HepG2 (cell line): ENCODE measurements at regions not wholly inside any gene's neighbourhood (a gene's known extent, or its start where the extent isn't known, plus 50 kb on each side); places are given as distances from the start of the nearest gene placed in this dataset.

Source experiments
- ATAC-seq: fragments of 200-7000 bp; cut with Tn5 transposase; 3 replicates; pipeline ENCODE4 v1.9.1; 2020; ENCODE audit warnings: mild to moderate bottlenecking, moderate library complexity
- BruUV-seq: library from RNA; stranded (reverse); fragments of 400-500 nt; replicated peaks from 2 replicates; lab custom pipeline; 2021; lab: Mats Ljungman, UMichigan
- CTCF ChIA-PET: fragments of 300-600 bp; formaldehyde crosslinking; extraction: SDS; loops from one replicate; lab custom pipeline; 2021; ENCODE audit warnings: low total read pairs, inconsistent platforms, low intra/inter-chr PET ratio; lab: Yijun Ruan, JAX
- POLR2A ChIA-PET: fragments of 350-600 bp; sonication (Branson Sonifier 250); formaldehyde crosslinking; loops from one replicate; lab custom pipeline; 2020; ENCODE audit warnings: antibody characterized with exemption, inconsistent platforms; lab: Yijun Ruan, JAX
- DNase-seq: peaks from one replicate; pipeline ENCODE4 v3.0.0-alpha.2; 2015; ENCODE audit warnings: low spot score
- FAIRE-seq: peaks from 3 replicates; lab custom pipeline; 2011; peaks lifted over from hg19 to GRCh38; lab: Jason Lieb, UNC
- H2AFZ ChIP-seq: one replicate; pipeline ENCODE4 v1.6.1; 2011; ENCODE audit warnings: low read length, inconsistent platforms
- H3K27ac ChIP-seq: fragments of 300-600 bp; 3 replicates; pipeline ENCODE4 v1.8.0; 2011; ENCODE audit warnings: mixed run types, mild to moderate bottlenecking, mixed read lengths, low read length, inconsistent platforms; ENCODE audit not compliant: insufficient read depth; ENCODE audit errors: extremely low read length
- H3K27me3 ChIP-seq, 2 experiments: fragments of 200-600 bp in 1 of 2; 2 replicates in 1 of 2; 3 replicates in 1 of 2; pipeline versions ENCODE4 v1.6.0 to v1.8.0; 2011; ENCODE audit warnings: low read length in 2 of 2, mild to moderate bottlenecking in 2 of 2, moderate library complexity in 2 of 2, inconsistent platforms in 1 of 2; ENCODE audit not compliant: insufficient read depth in 2 of 2, control insufficient read depth in 1 of 2
- H3K36me3 ChIP-seq, 2 experiments: fragments of 200-600 bp in 1 of 2; replicated peaks in 1 of 2; 2 replicates in 1 of 2; 3 replicates in 1 of 2; pipeline versions ENCODE4 v1.5.1 to v1.8.0; 2011; ENCODE audit warnings: low read length in 2 of 2, inconsistent platforms in 1 of 2; ENCODE audit not compliant: insufficient read depth in 2 of 2, control insufficient read depth in 1 of 2
- H3K4me1 ChIP-seq: 2 replicates; pipeline ENCODE4 v1.5.1; 2012; ENCODE audit warnings: low read length, inconsistent platforms; ENCODE audit not compliant: insufficient read depth
- H3K4me2 ChIP-seq: 2 replicates; pipeline ENCODE4 v1.6.0; 2011; ENCODE audit warnings: low read depth, low read length, inconsistent platforms
- H3K4me3 ChIP-seq, 3 experiments: fragments of 200-600 bp in 1 of 3; sonication (generic), shearing (Covaris generic) in 1 of 3; replicated peaks in 1 of 3; 2 replicates each; pipeline ENCODE4 v1.5.1; 2011 to 2016; ENCODE audit warnings: low read length in 3 of 3, inconsistent platforms in 2 of 3, low read depth in 2 of 3, mild to moderate bottlenecking in 2 of 3, control low read depth in 1 of 3, mixed read lengths in 1 of 3; ENCODE audit not compliant: insufficient read depth in 1 of 3
- H3K79me2 ChIP-seq: one replicate; pipeline ENCODE4 v1.6.1; 2011; ENCODE audit warnings: low read length, inconsistent platforms; ENCODE audit not compliant: insufficient read depth
- H3K9ac ChIP-seq: 2 replicates; pipeline ENCODE4 v1.6.0; 2011; ENCODE audit warnings: mild to moderate bottlenecking, low read depth, low read length, inconsistent platforms; ENCODE audit not compliant: insufficient read depth
- H3K9me3 ChIP-seq: 2 replicates; pipeline ENCODE4 v1.5.1; 2012; ENCODE audit warnings: mild to moderate bottlenecking, low read length
- H4K20me1 ChIP-seq: 2 replicates; pipeline ENCODE4 v1.6.0; 2011; ENCODE audit warnings: inconsistent platforms, mild to moderate bottlenecking, low read length, moderate library complexity; ENCODE audit not compliant: insufficient read depth
- ATF4 ChIP-seq, 2 experiments: fragments of 450-650 bp in 1 of 2; sonication (generic) in 1 of 2; formaldehyde crosslinking; IDR thresholded peaks; 2 replicates each; pipeline versions ENCODE4 v1.5.0 to v1.8.0; 2020 to 2022; ENCODE audit warnings: mild to moderate bottlenecking in 1 of 2, missing genetic modification reagents in 1 of 2
- CEBPB ChIP-seq: IDR thresholded peaks from 2 replicates; pipeline ENCODE4 v1.6.1; 2011; ENCODE audit warnings: low read depth, low read length, improper control_type of control experiment, borderline replicate concordance
- HCFC1 ChIP-seq: fragments of 150-350 bp; IDR thresholded peaks from 2 replicates; pipeline ENCODE4 v1.6.1; 2014; ENCODE audit warnings: low read depth, low read length
- HOXA9 ChIP-seq: sonication (generic); formaldehyde crosslinking; IDR thresholded peaks from 2 replicates; pipeline ENCODE4 v1.8.1; 2022; ENCODE audit warnings: missing genetic modification reagents, mild to moderate bottlenecking, moderate library complexity, borderline replicate concordance
- MEF2D ChIP-seq: sonication (generic); formaldehyde crosslinking; IDR thresholded peaks from 2 replicates; pipeline ENCODE4 v1.5.1; 2020; ENCODE audit warnings: mild to moderate bottlenecking, missing genetic modification reagents
- NONO ChIP-seq, 2 experiments: fragments of 450-650 bp in 1 of 2; sonication (generic) in 1 of 2; formaldehyde crosslinking in 1 of 2; IDR thresholded peaks in 1 of 2; conservative IDR thresholded peaks in 1 of 2; 2 replicates each; pipeline versions ENCODE4 v1.6.1 to v1.8.0; 2017 to 2022; ENCODE audit warnings: mild to moderate bottlenecking in 1 of 2, missing genetic modification reagents in 1 of 2, moderate library complexity in 1 of 2
- REPIN1 ChIP-seq: sonication (generic); formaldehyde crosslinking; IDR thresholded peaks from 2 replicates; pipeline ENCODE4 v1.8.0; 2022; ENCODE audit warnings: missing genetic modification reagents, low read depth, mild to moderate bottlenecking, borderline replicate concordance
- TCF7 ChIP-seq: sonication (generic); IDR thresholded peaks from 2 replicates; pipeline ENCODE4 v1.6.1; 2016; ENCODE audit warnings: antibody characterized with exemption, low read depth
- XRCC5 ChIP-seq: fragments of 200-400 bp; formaldehyde crosslinking; optimal IDR thresholded peaks from 2 replicates; pipeline ENCODE3; 2017; ENCODE audit warnings: mild to moderate bottlenecking, low read length
- ZFP36L1 ChIP-seq: sonication (generic); formaldehyde crosslinking; IDR thresholded peaks from 2 replicates; pipeline ENCODE4 v1.8.0; 2022; ENCODE audit warnings: mild to moderate bottlenecking, missing genetic modification reagents, moderate library complexity
- ZFP37 ChIP-seq: sonication (generic); formaldehyde crosslinking; IDR thresholded peaks from 2 replicates; pipeline ENCODE4 v1.4.0; 2020; ENCODE audit warnings: missing genetic modification reagents, borderline replicate concordance
- ZFX ChIP-seq: sonication (generic); formaldehyde crosslinking; IDR thresholded peaks from 2 replicates; pipeline ENCODE4 v1.4.0; 2020; ENCODE audit warnings: mild to moderate bottlenecking, low read depth, missing genetic modification reagents, moderate library complexity
- ZNF225 ChIP-seq: sonication (generic); formaldehyde crosslinking; IDR thresholded peaks from 2 replicates; pipeline ENCODE4 v1.4.0; 2020; ENCODE audit warnings: mild to moderate bottlenecking, missing genetic modification reagents
- ZNF713 ChIP-seq: sonication (generic); formaldehyde crosslinking; IDR thresholded peaks from 2 replicates; pipeline ENCODE4 v1.4.0; 2020; ENCODE audit warnings: mild to moderate bottlenecking, missing genetic modification reagents
- ZNF773 ChIP-seq: sonication (generic); formaldehyde crosslinking; IDR thresholded peaks from 2 replicates; pipeline ENCODE4 v1.4.0; 2020; ENCODE audit warnings: missing genetic modification reagents, borderline replicate concordance
- ZSCAN12 ChIP-seq: sonication (generic); formaldehyde crosslinking; IDR thresholded peaks from 2 replicates; pipeline ENCODE4 v1.9.0; 2021; ENCODE audit warnings: mild to moderate bottlenecking, missing genetic modification reagents
- whole genome bisulfite sequencing: methylation state at CpG from one replicate; pipeline ENCODE4 v1.1.6; 2017; ENCODE audit warnings: low lambda C conversion rate; 5-methylcytosine and 5-hydroxymethylcytosine counted together
- in situ Hi-C: cut with HindIII; loops from 2 replicates; pipeline ENCODE4 v1.10.0; 2017; ENCODE audit warnings: low pct_unique_long_range_greater_than_20kb; ENCODE audit not compliant: extremely low pct_ligation_motif_present
- intact Hi-C: fragments of 100-400 bp; cut with micrococcal nuclease; formaldehyde crosslinking; loops from one replicate; pipeline ENCODE4 v1.10.0; 2022; ENCODE audit not compliant: unreplicated experiment
- TF ChIP-seq, protein P1 (sequence below): sonication (generic); formaldehyde crosslinking; IDR thresholded peaks from 2 replicates; pipeline ENCODE4 v1.5.1; 2020; ENCODE audit warnings: missing genetic modification reagents, mild to moderate bottlenecking, borderline replicate concordance

DNA sequence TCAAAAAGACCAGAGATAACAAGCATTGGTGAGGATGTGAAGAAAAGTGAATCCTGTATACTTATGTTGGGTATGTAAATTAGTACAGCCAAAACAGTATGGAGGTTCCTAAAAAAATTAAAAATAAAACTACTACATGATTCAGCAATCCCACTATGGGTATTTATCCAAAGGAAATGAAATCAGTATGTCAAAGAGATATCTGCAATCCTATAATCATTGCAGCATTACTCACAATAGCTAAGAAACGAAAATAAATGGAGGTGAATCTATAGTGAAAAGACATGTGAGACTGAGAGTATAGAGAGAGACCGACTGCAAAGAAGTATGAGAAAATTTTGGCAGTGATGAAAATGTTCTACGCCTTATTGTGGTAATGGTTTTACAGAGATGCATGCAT lies 139.2 kb upstream of the TMEM168 start:
- no peaks in the 10 kb centered on the region for H3K9me3 ChIP-seq
- peaks cover 20% of the 10 kb centered on the region for H3K4me1 ChIP-seq
- intact Hi-C loops (no loop called here), in situ Hi-C loops (no loop called here)
- DNase-seq (no peak), ATAC-seq (no peak), FAIRE-seq (no peak)
- no peaks in the 10 kb centered on the region; a peak in 1 of 5 replicates for H3K27me3 ChIP-seq
- no TSS peak for BruUV-seq
- H3K4me2 ChIP-seq, result no peak overlapping the region
- no peak overlapping the region for H2AFZ ChIP-seq
- no peak overlapping the region for H3K9ac ChIP-seq
- H3K27ac ChIP-seq, result no peak overlapping the region
- H4K20me1 ChIP-seq, result 0 out of 2 replicates have a peak, but pooled peaks cover 2% of the 10 kb centered on the region
- 90% methylated on average over 3 of the region's 3 CpGs for WGBS
- peaks cover 2% of the 10 kb centered on the region for H3K79me2 ChIP-seq
- H3K4me3 ChIP-seq, result no peak overlapping the region
- H3K36me3 ChIP-seq, result no peaks in the 10 kb centered on the region; a peak in 1 of 5 replicates
- POLR2A ChIA-PET, result interaction anchor here (2.0 kb wide), 1 partner anchor 10 kb away, joined by 14 read pairs; a partner anchor contains a TSS
- CTCF ChIA-PET, result no interaction called here
- TF ChIP-seq NONO (IDR thresholded peaks at IDR 0.05) (no peak), NONO (CRISPR knock-in tag; conservative IDR thresholded peaks at IDR 0.05) (no peak), REPIN1 (no peak), XRCC5 (no peak), ATF4 (CRISPR knock-in tag; IDR thresholded peaks at IDR 0.05) (no peak), ZNF225 (no peak), HOXA9 (CRISPR knock-in tag) (no peak), ZNF713 (CRISPR knock-in tag) (no peak), HCFC1 (no peak), ZNF773 (no peak), ZSCAN12 (no peak), MEF2D (CRISPR knock-in tag) (no peak), ZFP37 (CRISPR knock-in tag) (no peak), ZFX (no peak), CEBPB (no peak), TCF7 (no peak), ZFP36L1 (CRISPR knock-in tag) (no peak)
- TF ChIP-seq, protein P1, sequence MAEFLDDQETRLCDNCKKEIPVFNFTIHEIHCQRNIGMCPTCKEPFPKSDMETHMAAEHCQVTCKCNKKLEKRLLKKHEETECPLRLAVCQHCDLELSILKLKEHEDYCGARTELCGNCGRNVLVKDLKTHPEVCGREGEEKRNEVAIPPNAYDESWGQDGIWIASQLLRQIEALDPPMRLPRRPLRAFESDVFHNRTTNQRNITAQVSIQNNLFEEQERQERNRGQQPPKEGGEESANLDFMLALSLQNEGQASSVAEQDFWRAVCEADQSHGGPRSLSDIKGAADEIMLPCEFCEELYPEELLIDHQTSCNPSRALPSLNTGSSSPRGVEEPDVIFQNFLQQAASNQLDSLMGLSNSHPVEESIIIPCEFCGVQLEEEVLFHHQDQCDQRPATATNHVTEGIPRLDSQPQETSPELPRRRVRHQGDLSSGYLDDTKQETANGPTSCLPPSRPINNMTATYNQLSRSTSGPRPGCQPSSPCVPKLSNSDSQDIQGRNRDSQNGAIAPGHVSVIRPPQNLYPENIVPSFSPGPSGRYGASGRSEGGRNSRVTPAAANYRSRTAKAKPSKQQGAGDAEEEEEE, result no peak
